Upper lobe of right lung (tissue), 1 donor: ENCODE measurements at regions not wholly inside any gene's neighbourhood (a gene's known extent, or its start where the extent isn't known, plus 50 kb on each side); places are given as distances from the start of the nearest gene placed in this dataset.
"Not testable (repeated sequence)": the region's sequence is repeated elsewhere in the genome, so short reads cannot be mapped to it uniquely, and the experiment has no call there.

Source experiments
- ATAC-seq: fragments of 200-7000 bp; cut with Tn5 transposase; one replicate; pipeline ENCODE4 v1.9.1; 2020; ENCODE audit warnings: mild to moderate bottlenecking, moderate library complexity
- DNase-seq: peaks from one replicate; pipeline ENCODE4 v3.0.0-alpha.2; 2020
- H3K27ac ChIP-seq: fragments of 200-600 bp; one replicate; pipeline ENCODE4 v1.8.0; 2022
- H3K27me3 ChIP-seq: fragments of 200-600 bp; one replicate; pipeline ENCODE4 v1.8.0; 2022; ENCODE audit warnings: mild to moderate bottlenecking
- H3K36me3 ChIP-seq: fragments of 200-600 bp; one replicate; pipeline ENCODE4 v1.8.0; 2022
- H3K4me1 ChIP-seq: fragments of 200-600 bp; one replicate; pipeline ENCODE4 v1.8.0; 2022
- H3K4me3 ChIP-seq: fragments of 200-600 bp; one replicate; pipeline ENCODE4 v1.8.0; 2022; ENCODE audit warnings: mild to moderate bottlenecking
- H3K9me3 ChIP-seq: fragments of 200-600 bp; one replicate; pipeline ENCODE4 v1.8.0; 2022
- CTCF ChIP-seq: fragments of 200-600 bp; IDR thresholded peaks from one replicate; pipeline ENCODE4 v1.8.0; 2022; ENCODE audit warnings: antibody characterized with exemption
- intact Hi-C: fragments of 100-400 bp; cut with DNase I; formaldehyde crosslinking; loops from one replicate; pipeline ENCODE4 v1.11.0; 2022
- donor health status: DM: no; HTN: yes; CAD: no; lungs with severe emphysema.

GRCh38 chr9:1880038-1880565 is 135.0 kb upstream of the SMARCA2 start:
- intact Hi-C loops = no loop called here
- Histone ChIP-seq H3K27ac (no peak overlapping the region), H3K4me3 (no peak overlapping the region), H3K36me3 (no peaks in the 10 kb centered on the region), H3K27me3 (no peaks in the 10 kb centered on the region), H3K9me3 (no peaks in the 10 kb centered on the region), H3K4me1 (no peaks in the 10 kb centered on the region)
- ATAC-seq = no peak
- TF ChIP-seq CTCF = no peak
- no peak for DNase-seq

GRCh38 chr9:1881708-1882295 is 133.3 kb upstream of the SMARCA2 start:
- DNase-seq (no peak), ATAC-seq (peak; percentile 30)
- Histone ChIP-seq H3K9me3 (no peaks in the 10 kb centered on the region), H3K36me3 (no peaks in the 10 kb centered on the region), H3K4me1 (no peaks in the 10 kb centered on the region), H3K27me3 (no peaks in the 10 kb centered on the region), H3K4me3 (no peak overlapping the region), H3K27ac (no peak overlapping the region)
- no peak for TF ChIP-seq CTCF
- intact Hi-C loops = no loop called here

GRCh38 chr9:1882711-1883403 is 132.3 kb upstream of the SMARCA2 start:
- Histone ChIP-seq H3K27ac (no peak overlapping the region), H3K4me1 (no peaks in the 10 kb centered on the region), H3K27me3 (no peaks in the 10 kb centered on the region), H3K9me3 (no peaks in the 10 kb centered on the region), H3K36me3 (no peaks in the 10 kb centered on the region), H3K4me3 (no peak overlapping the region)
- intact Hi-C loops = no loop called here
- no peak for DNase-seq
- peak; percentile 69 for ATAC-seq
- TF ChIP-seq CTCF = no peak

- DNase-seq = no peak
- intact Hi-C loops = no loop called here
- Histone ChIP-seq H3K4me3 (no peak overlapping the region), H3K27ac (no peak overlapping the region), H3K36me3 (no peaks in the 10 kb centered on the region), H3K4me1 (no peaks in the 10 kb centered on the region), H3K27me3 (no peaks in the 10 kb centered on the region), H3K9me3 (no peaks in the 10 kb centered on the region)
- no peak for TF ChIP-seq CTCF
- ATAC-seq = no peak
Measured at GRCh38 chr9:1890201-1890600, 124.9 kb upstream of the SMARCA2 start.

- Histone ChIP-seq H3K4me3 (no peak overlapping the region), H3K4me1 (no peaks in the 10 kb centered on the region), H3K27ac (no peak overlapping the region), H3K27me3 (no peaks in the 10 kb centered on the region), H3K9me3 (no peaks in the 10 kb centered on the region), H3K36me3 (no peaks in the 10 kb centered on the region)
- intact Hi-C loops = no loop called here
- no peak for DNase-seq
- no peak for TF ChIP-seq CTCF
- ATAC-seq = no peak
Measured at GRCh38 chr9:1890816-1891215, 124.3 kb upstream of the SMARCA2 start.

GRCh38 chr9:1903080-1903704 is 112.0 kb upstream of the SMARCA2 start:
- ATAC-seq, H3K4me3 ChIP-seq, H3K27me3 ChIP-seq, H3K36me3 ChIP-seq, H3K4me1 ChIP-seq, intact Hi-C loops, H3K27ac ChIP-seq, DNase-seq: not testable (repeated sequence)
- peaks cover 15% of the 10 kb centered on the region for H3K9me3 ChIP-seq
